ENCODE measurements at regions not wholly inside any gene's neighbourhood (a gene's known extent, or its start where the extent isn't known, plus 50 kb on each side); places are given as distances from the start of the nearest gene placed in this dataset.

DNA sequence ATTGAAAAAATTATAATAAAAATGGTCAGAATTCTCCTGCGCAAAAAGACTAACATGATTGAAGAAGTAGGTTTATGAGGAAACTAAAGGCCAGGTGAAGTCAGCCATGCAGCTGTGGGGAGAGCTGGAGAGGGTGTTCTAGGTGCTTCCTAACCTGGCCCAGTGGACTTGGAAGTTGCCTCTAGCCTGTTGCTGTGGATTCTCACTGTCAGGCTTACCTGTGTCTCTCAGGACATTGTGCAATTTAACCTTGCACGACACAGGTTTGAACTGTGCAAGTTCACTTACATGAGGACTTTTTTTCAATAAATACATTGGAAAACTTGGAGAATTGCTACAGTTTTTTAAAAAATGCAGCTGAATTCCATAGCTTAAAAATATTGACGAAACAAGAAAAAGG lies 266.4 kb downstream of the CXCL12 start:
- Mint-ChIP-seq H3K4me1 (no peaks in the 10 kb centered on the region), H3K27me3 (ENCODE audit: low read depth in 3 of 3) (peaks cover 0 to 2% (median 1%) of the 10 kb centered on the region in 3 donors), H3K36me3 (no peaks in the 10 kb centered on the region), H3K27ac (no peak overlapping the region), H3K9me3 (peaks cover 0 to 16% (median 5%) of the 10 kb centered on the region in 7 donors), H3K4me3 (no peak overlapping the region)
- WGBS (ENCODE audit: insufficient coverage): 100% methylated on average over 1 of the region's 3 CpGs
- H3K27ac ChIP-seq (ENCODE audit: low read depth in 1 of 2, low read length in 2 of 2): no peak overlapping the region
- H3K4me3 ChIP-seq (replicated peaks in 1 of 3; ENCODE audit: low read depth in 2 of 3, low read length in 3 of 3): no peak overlapping the region
- H4K20me1 ChIP-seq (ENCODE audit: insufficient read depth, low read length): no peaks in the 10 kb centered on the region
- H2AFZ ChIP-seq (ENCODE audit: insufficient read depth, low read depth, low read length, poor library complexity, severe bottlenecking): no peak overlapping the region
- H3K9ac ChIP-seq (ENCODE audit: insufficient read depth, low read length, poor library complexity, severe bottlenecking): no peak overlapping the region
- intact Hi-C loops (cut with micrococcal nuclease): no loop called here
- no peaks in the 10 kb centered on the region for H3K36me3 ChIP-seq (replicated peaks in 1 of 2; ENCODE audit: control insufficient read depth in 1 of 2, insufficient read depth in 2 of 2, low read length in 2 of 2)
- no peaks in the 10 kb centered on the region for H3K27me3 ChIP-seq (ENCODE audit: control insufficient read depth in 2 of 2, insufficient read depth in 2 of 2, low read length in 2 of 2)
- H3K4me1 ChIP-seq (ENCODE audit: control insufficient read depth in 1 of 2, insufficient read depth in 2 of 2, low read length in 2 of 2): no peaks in the 10 kb centered on the region
- TF ChIP-seq, protein P1, sequence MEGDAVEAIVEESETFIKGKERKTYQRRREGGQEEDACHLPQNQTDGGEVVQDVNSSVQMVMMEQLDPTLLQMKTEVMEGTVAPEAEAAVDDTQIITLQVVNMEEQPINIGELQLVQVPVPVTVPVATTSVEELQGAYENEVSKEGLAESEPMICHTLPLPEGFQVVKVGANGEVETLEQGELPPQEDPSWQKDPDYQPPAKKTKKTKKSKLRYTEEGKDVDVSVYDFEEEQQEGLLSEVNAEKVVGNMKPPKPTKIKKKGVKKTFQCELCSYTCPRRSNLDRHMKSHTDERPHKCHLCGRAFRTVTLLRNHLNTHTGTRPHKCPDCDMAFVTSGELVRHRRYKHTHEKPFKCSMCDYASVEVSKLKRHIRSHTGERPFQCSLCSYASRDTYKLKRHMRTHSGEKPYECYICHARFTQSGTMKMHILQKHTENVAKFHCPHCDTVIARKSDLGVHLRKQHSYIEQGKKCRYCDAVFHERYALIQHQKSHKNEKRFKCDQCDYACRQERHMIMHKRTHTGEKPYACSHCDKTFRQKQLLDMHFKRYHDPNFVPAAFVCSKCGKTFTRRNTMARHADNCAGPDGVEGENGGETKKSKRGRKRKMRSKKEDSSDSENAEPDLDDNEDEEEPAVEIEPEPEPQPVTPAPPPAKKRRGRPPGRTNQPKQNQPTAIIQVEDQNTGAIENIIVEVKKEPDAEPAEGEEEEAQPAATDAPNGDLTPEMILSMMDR (IDR thresholded peaks at IDR 0.05): no peak
- H3K4me2 ChIP-seq (replicated peaks; ENCODE audit: extremely low read depth, low read length, poor library complexity, severe bottlenecking): no peak overlapping the region
- no peak for DNase-seq
- H3K9me3 ChIP-seq (replicated peaks in 1 of 2; ENCODE audit: control insufficient read depth in 1 of 2, insufficient read depth in 1 of 2, low read length in 2 of 2): no peaks in the 10 kb centered on the region
- H3K79me2 ChIP-seq (ENCODE audit: insufficient read depth, low read length): no peaks in the 10 kb centered on the region

DNA sequence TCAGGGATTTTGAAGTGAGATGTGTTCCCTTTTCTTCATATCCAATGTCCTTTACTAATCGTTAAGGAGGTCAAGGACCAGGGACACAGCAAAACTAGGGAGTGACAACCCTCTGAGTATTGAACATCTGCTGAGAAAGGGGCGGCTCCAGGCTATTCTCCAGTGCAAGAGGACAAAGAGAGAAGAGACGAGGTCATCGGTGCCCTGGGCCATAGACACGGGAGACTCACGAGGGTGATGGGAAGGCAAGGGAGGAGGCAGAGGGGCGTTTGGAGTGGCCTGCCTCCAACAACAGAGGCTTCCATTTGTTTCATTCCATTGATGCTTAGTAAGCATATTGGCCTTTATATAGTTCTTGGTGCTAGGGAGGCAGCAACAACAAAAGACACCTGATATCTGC lies 268.4 kb downstream of the CXCL12 start:
- 95% methylated on average over 5 of the region's 7 CpGs for WGBS (ENCODE audit: insufficient coverage)

More for the DNA sequence above, 268.4 kb downstream of the CXCL12 start:
- H3K36me3 Mint-ChIP-seq: no peaks in the 10 kb centered on the region
- Histone ChIP-seq H3K27ac (ENCODE audit: low read depth in 1 of 2, low read length in 2 of 2) (no peak overlapping the region), H3K9me3 (replicated peaks in 1 of 2; ENCODE audit: control insufficient read depth in 1 of 2, insufficient read depth in 1 of 2, low read length in 2 of 2) (no peaks in the 10 kb centered on the region), H3K4me3 (replicated peaks in 1 of 3; ENCODE audit: low read depth in 2 of 3, low read length in 3 of 3) (no peak overlapping the region), H3K4me1 (ENCODE audit: control insufficient read depth in 1 of 2, insufficient read depth in 2 of 2, low read length in 2 of 2) (no peaks in the 10 kb centered on the region), H3K36me3 (replicated peaks in 1 of 2; ENCODE audit: control insufficient read depth in 1 of 2, insufficient read depth in 2 of 2, low read length in 2 of 2) (no peaks in the 10 kb centered on the region), H3K9ac (ENCODE audit: insufficient read depth, low read length, poor library complexity, severe bottlenecking) (no peak overlapping the region), H3K27me3 (ENCODE audit: control insufficient read depth in 2 of 2, insufficient read depth in 2 of 2, low read length in 2 of 2) (no peaks in the 10 kb centered on the region), H3K4me2 (replicated peaks; ENCODE audit: extremely low read depth, low read length, poor library complexity, severe bottlenecking) (no peak overlapping the region), H4K20me1 (ENCODE audit: insufficient read depth, low read length) (no peaks in the 10 kb centered on the region), H3K79me2 (ENCODE audit: insufficient read depth, low read length) (no peaks in the 10 kb centered on the region), H2AFZ (ENCODE audit: insufficient read depth, low read depth, low read length, poor library complexity, severe bottlenecking) (no peak overlapping the region)
- no peak for DNase-seq
- no peak overlapping the region for H3K27ac Mint-ChIP-seq
- H3K27me3 Mint-ChIP-seq (ENCODE audit: low read depth in 3 of 3): peaks cover 0 to 1% (median 0%) of the 10 kb centered on the region in 3 donors
- H3K9me3 Mint-ChIP-seq: peaks cover 0 to 26% (median 14%) of the 10 kb centered on the region in 7 donors
- intact Hi-C loops (cut with micrococcal nuclease): no loop called here
- no peak overlapping the region for H3K4me3 Mint-ChIP-seq
- TF ChIP-seq, protein P1 (IDR thresholded peaks at IDR 0.05): no peak
- no peaks in the 10 kb centered on the region for H3K4me1 Mint-ChIP-seq
